GM12878 (cell line): ENCODE measurements at regions not wholly inside any gene's neighbourhood (a gene's known extent, or its start where the extent isn't known, plus 50 kb on each side); places are given as distances from the start of the nearest gene placed in this dataset.

Experiments used
- ATAC-seq: fragments of 200-7000 bp; cut with Tn5 transposase; 3 replicates; pipeline ENCODE4 v1.9.1; 2020; ENCODE audit warnings: mild to moderate bottlenecking, moderate library complexity
- BruUV-seq: library from RNA; stranded (reverse); fragments of 400-500 nt; replicated peaks from 2 replicates; lab custom pipeline; 2021; lab: Mats Ljungman, UMichigan
- CTCF ChIA-PET: fragments of 300-600 bp; sonication (Branson Sonifier 250); formaldehyde crosslinking; extraction: SDS; loops from one replicate; lab custom pipeline; 2021; ENCODE audit warnings: inconsistent platforms; lab: Yijun Ruan, JAX
- POLR2A ChIA-PET: fragments of 350-600 bp; formaldehyde crosslinking; extraction: SDS; loops from one replicate; lab custom pipeline; 2021; ENCODE audit warnings: inconsistent platforms; lab: Charles Lee
- RAD21 ChIA-PET: fragments of 300-600 bp; sonication (Branson Sonifier 250); formaldehyde crosslinking; loops from one replicate; lab custom pipeline; 2023; ENCODE audit warnings: antibody characterized with exemption; ENCODE audit not compliant: unreplicated experiment; lab: Charles Lee
- SMC1A ChIA-PET: fragments of 300-600 bp; sonication (Branson Sonifier 250); formaldehyde crosslinking; loops from one replicate; lab custom pipeline; 2023; ENCODE audit not compliant: unreplicated experiment, uncharacterized antibody; lab: Charles Lee
- DNase-seq: peaks from one replicate; pipeline ENCODE4 v3.0.0-alpha.2; 2011; ENCODE audit warnings: low read depth, low spot score
- FAIRE-seq: peaks from 3 replicates; lab custom pipeline; 2011; peaks lifted over from hg19 to GRCh38; lab: Jason Lieb, UNC
- H2AFZ ChIP-seq: 2 replicates; pipeline ENCODE4 v1.6.0; 2011; ENCODE audit warnings: low read depth, low read length, control low read depth; ENCODE audit not compliant: control insufficient read depth
- H3K27ac ChIP-seq: 2 replicates; pipeline ENCODE4 v1.5.1; 2011; ENCODE audit warnings: control low read depth; ENCODE audit not compliant: control insufficient read depth, insufficient read depth
- H3K27me3 ChIP-seq, 2 experiments: replicated peaks in 1 of 2; 2 replicates each; pipeline versions ENCODE4 v1.6.0 to v1.6.1; 2011; ENCODE audit warnings: low read length in 1 of 2; ENCODE audit not compliant: control insufficient read depth in 2 of 2, insufficient read depth in 2 of 2
- H3K36me3 ChIP-seq, 2 experiments: 2 replicates each; pipeline ENCODE4 v1.5.1; 2011; ENCODE audit warnings: low read length in 1 of 2; ENCODE audit not compliant: control insufficient read depth in 2 of 2, insufficient read depth in 2 of 2
- H3K4me1 ChIP-seq: 2 replicates; pipeline ENCODE4 v1.6.1; 2011; ENCODE audit warnings: mild to moderate bottlenecking, low read length, moderate library complexity, mixed read lengths; ENCODE audit not compliant: control insufficient read depth, insufficient read depth
- H3K4me2 ChIP-seq: 2 replicates; pipeline ENCODE4 v1.6.0; 2011; ENCODE audit warnings: control low read depth; ENCODE audit not compliant: control insufficient read depth, insufficient read depth
- H3K4me3 ChIP-seq: fragments of 200-600 bp; sonication (generic); 2 replicates; pipeline ENCODE4 v1.5.1; 2016
- H3K79me2 ChIP-seq: 2 replicates; pipeline ENCODE4 v1.6.0; 2011; ENCODE audit warnings: low read length; ENCODE audit not compliant: control insufficient read depth, insufficient read depth
- H3K9ac ChIP-seq: 2 replicates; pipeline ENCODE4 v1.8.0; 2011; ENCODE audit warnings: low read length, control low read depth, mixed read lengths; ENCODE audit not compliant: control insufficient read depth, insufficient read depth
- H3K9me3 ChIP-seq: replicated peaks from 3 replicates; pipeline ENCODE4 v1.5.1; 2011; ENCODE audit warnings: mild to moderate bottlenecking, low read length; ENCODE audit not compliant: control insufficient read depth, insufficient read depth
- H4K20me1 ChIP-seq: 2 replicates; pipeline ENCODE4 v1.6.0; 2011; ENCODE audit not compliant: control insufficient read depth, insufficient read depth
- BCLAF1 ChIP-seq: fragments of 450-650 bp; IDR thresholded peaks from 2 replicates; pipeline ENCODE4 v1.6.1; 2017; ENCODE audit warnings: antibody characterized with exemption, mild to moderate bottlenecking, moderate library complexity
- BMI1 ChIP-seq: fragments of 450-650 bp; IDR thresholded peaks from 2 replicates; pipeline ENCODE4 v1.6.1; 2016; ENCODE audit warnings: mild to moderate bottlenecking, moderate library complexity, borderline replicate concordance
- BRCA1 ChIP-seq: IDR thresholded peaks from 2 replicates; pipeline ENCODE4 v1.6.1; 2011; ENCODE audit warnings: low read depth, low read length, improper control_type of control experiment
- CREM ChIP-seq: IDR thresholded peaks from 2 replicates; pipeline ENCODE4 v1.6.1; 2014; ENCODE audit warnings: antibody characterized with exemption, low read depth
- EZH2 ChIP-seq: IDR thresholded peaks from 2 replicates; pipeline ENCODE4 v1.6.1; 2012; ENCODE audit warnings: low read depth, mild to moderate bottlenecking, control low read depth, inconsistent platforms, low read length, borderline replicate concordance; ENCODE audit not compliant: control insufficient read depth
- FOXM1 ChIP-seq: IDR thresholded peaks from 2 replicates; pipeline ENCODE4 v1.6.1; 2012; ENCODE audit warnings: low read depth, mild to moderate bottlenecking, inconsistent platforms, low read length, moderate library complexity
- KDM1A ChIP-seq: fragments of 200-600 bp; sonication (generic); IDR thresholded peaks from 2 replicates; pipeline ENCODE4 v1.6.1; 2016; ENCODE audit warnings: borderline replicate concordance
- KLF5 ChIP-seq: fragments of 450-650 bp; IDR thresholded peaks from 2 replicates; pipeline ENCODE4 v1.6.1; 2014; ENCODE audit warnings: mild to moderate bottlenecking; ENCODE audit not compliant: partially characterized antibody
- MEF2A ChIP-seq: IDR thresholded peaks from 2 replicates; pipeline ENCODE4 v1.6.1; 2011; ENCODE audit warnings: low read depth, mild to moderate bottlenecking, low read length, moderate library complexity; ENCODE audit not compliant: insufficient read depth
- MTA3 ChIP-seq: IDR thresholded peaks from 2 replicates; pipeline ENCODE4 v1.6.1; 2012; ENCODE audit warnings: low read length, inconsistent platforms, borderline replicate concordance
- PAX8 ChIP-seq: fragments of 450-650 bp; IDR thresholded peaks from 2 replicates; pipeline ENCODE4 v1.6.1; 2017; ENCODE audit warnings: mild to moderate bottlenecking, moderate library complexity
- PML ChIP-seq: IDR thresholded peaks from 2 replicates; pipeline ENCODE4 v1.6.1; 2012; ENCODE audit warnings: low read length, inconsistent platforms
- POLR2A ChIP-seq: IDR thresholded peaks from 2 replicates; pipeline ENCODE4 v1.6.1; 2011; ENCODE audit warnings: low read depth, mild to moderate bottlenecking, low read length
- POLR2AphosphoS5 ChIP-seq: IDR thresholded peaks from 2 replicates; pipeline ENCODE4 v1.6.1; 2011; ENCODE audit warnings: mild to moderate bottlenecking, low read length, inconsistent platforms
- RAD51 ChIP-seq: fragments of 450-650 bp; IDR thresholded peaks from 2 replicates; pipeline ENCODE4 v1.6.1; 2016; ENCODE audit warnings: moderate library complexity, mild to moderate bottlenecking, inconsistent platforms
- REST ChIP-seq: IDR thresholded peaks from 2 replicates; pipeline ENCODE4 v1.6.1; 2012; ENCODE audit warnings: mild to moderate bottlenecking, low read depth, low read length
- STAT3 ChIP-seq: IDR thresholded peaks from 2 replicates; pipeline ENCODE4 v1.6.1; 2011; ENCODE audit warnings: low read depth, low read length, improper control_type of control experiment
- YBX1 ChIP-seq: fragments of 450-650 bp; IDR thresholded peaks from 2 replicates; pipeline ENCODE4 v1.6.1; 2016; ENCODE audit warnings: antibody characterized with exemption
- WGBS: methylation state at CpG from one replicate; pipeline ENCODE4 v1.1.6; 2016; ENCODE audit warnings: low lambda C conversion rate; ENCODE audit not compliant: insufficient replicate concordance, insufficient coverage; ENCODE audit errors: missing lambda C conversion rate; 5-methylcytosine and 5-hydroxymethylcytosine counted together
- in situ Hi-C: fragments of 300-500 bp; cut with MboI; formaldehyde crosslinking; loops from 9 replicates; pipeline ENCODE4 v1.14.3; 2018; ENCODE audit warnings: mixed read lengths
- intact Hi-C: fragments of 100-400 bp; cut with micrococcal nuclease; formaldehyde crosslinking; loops from one replicate; pipeline ENCODE4 v1.14.2; 2022; ENCODE audit not compliant: unreplicated experiment

- no TSS peak for BruUV-seq
- WGBS: 17% methylated on average over 8 of the region's 8 CpGs
- CTCF ChIA-PET: no interaction called here
- Histone ChIP-seq H2AFZ (no peak overlapping the region), H4K20me1 (no peaks in the 10 kb centered on the region), H3K4me3 (no peak overlapping the region), H3K4me2 (no peak overlapping the region), H3K79me2 (no peaks in the 10 kb centered on the region), H3K4me1 (no peaks in the 10 kb centered on the region), H3K36me3 (no peaks in the 10 kb centered on the region), H3K27ac (no peak overlapping the region), H3K9ac (no peak overlapping the region), H3K9me3 (no peaks in the 10 kb centered on the region), H3K27me3 (no peaks in the 10 kb centered on the region)
- intact Hi-C loops: no loop called here
- RAD21 ChIA-PET: no interaction called here
- ATAC-seq: no peak
- in situ Hi-C loops: no loop called here
- no peak for FAIRE-seq
- SMC1A ChIA-PET: no interaction called here
- TF ChIP-seq CREM (no peak), KLF5 (no peak), REST (no peak), PAX8 (no peak), EZH2 (no peak), BMI1 (no peak), KDM1A (no peak), MTA3 (no peak), RAD51 (no peak), POLR2AphosphoS5 (no peak), PML (no peak), POLR2A (no peak), FOXM1 (no peak), STAT3 (no peak), BCLAF1 (no peak), MEF2A (no peak), YBX1 (no peak), BRCA1 (no peak)
- DNase-seq: no peak
- POLR2A ChIA-PET: no interaction called here
Measured at GRCh38 chr7:153099235-153099634, 339.7 kb downstream of the ACTR3B start.
